ENCODE measurements at regions not wholly inside any gene's neighbourhood (a gene's known extent, or its start where the extent isn't known, plus 50 kb on each side); places are given as distances from the start of the nearest gene placed in this dataset.

DNA sequence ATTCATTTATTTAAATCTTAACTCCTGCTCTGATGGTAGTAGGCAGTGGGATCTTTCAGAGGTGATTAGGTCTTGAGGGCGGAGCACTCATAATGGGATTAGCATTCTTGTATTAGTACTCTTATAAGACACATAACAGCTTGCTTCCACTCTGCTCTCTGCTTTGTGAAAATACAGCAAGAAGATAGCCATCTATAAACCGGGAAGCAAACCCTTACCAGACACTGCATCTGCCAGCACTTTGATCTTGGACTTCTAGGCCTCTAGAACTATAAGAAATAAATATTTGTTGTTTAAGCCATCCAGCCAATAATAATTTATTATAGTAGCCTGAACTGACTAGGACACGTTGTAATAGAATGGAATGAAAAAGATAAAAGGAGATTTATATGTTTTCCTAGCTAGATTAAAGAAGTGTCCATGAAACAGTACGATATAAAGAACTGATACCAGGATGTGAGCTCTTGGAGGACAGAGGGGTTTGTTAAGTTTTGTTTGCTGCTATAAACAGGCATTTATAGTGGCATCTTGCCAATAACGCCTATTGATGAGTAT, 869.9 kb downstream of the MRPL39 start:
- no peaks in the 10 kb centered on the region for H3K36me3 ChIP-seq (ENCODE audit: insufficient read depth, low read length)
- no peak overlapping the region for H2AFZ ChIP-seq (ENCODE audit: low read depth, low read length)
- no peaks in the 10 kb centered on the region for H3K9me3 ChIP-seq (ENCODE audit: low read length)
- no peaks in the 10 kb centered on the region for H4K20me1 ChIP-seq (ENCODE audit: insufficient read depth)
- TF ChIP-seq, protein P1, sequence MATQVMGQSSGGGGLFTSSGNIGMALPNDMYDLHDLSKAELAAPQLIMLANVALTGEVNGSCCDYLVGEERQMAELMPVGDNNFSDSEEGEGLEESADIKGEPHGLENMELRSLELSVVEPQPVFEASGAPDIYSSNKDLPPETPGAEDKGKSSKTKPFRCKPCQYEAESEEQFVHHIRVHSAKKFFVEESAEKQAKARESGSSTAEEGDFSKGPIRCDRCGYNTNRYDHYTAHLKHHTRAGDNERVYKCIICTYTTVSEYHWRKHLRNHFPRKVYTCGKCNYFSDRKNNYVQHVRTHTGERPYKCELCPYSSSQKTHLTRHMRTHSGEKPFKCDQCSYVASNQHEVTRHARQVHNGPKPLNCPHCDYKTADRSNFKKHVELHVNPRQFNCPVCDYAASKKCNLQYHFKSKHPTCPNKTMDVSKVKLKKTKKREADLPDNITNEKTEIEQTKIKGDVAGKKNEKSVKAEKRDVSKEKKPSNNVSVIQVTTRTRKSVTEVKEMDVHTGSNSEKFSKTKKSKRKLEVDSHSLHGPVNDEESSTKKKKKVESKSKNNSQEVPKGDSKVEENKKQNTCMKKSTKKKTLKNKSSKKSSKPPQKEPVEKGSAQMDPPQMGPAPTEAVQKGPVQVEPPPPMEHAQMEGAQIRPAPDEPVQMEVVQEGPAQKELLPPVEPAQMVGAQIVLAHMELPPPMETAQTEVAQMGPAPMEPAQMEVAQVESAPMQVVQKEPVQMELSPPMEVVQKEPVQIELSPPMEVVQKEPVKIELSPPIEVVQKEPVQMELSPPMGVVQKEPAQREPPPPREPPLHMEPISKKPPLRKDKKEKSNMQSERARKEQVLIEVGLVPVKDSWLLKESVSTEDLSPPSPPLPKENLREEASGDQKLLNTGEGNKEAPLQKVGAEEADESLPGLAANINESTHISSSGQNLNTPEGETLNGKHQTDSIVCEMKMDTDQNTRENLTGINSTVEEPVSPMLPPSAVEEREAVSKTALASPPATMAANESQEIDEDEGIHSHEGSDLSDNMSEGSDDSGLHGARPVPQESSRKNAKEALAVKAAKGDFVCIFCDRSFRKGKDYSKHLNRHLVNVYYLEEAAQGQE (IDR thresholded peaks at IDR 0.05; ENCODE audit: borderline replicate concordance) = no peak
- no peak for TF ChIP-seq TAF1 (IDR thresholded peaks at IDR 0.05; ENCODE audit: low read depth)
- TF ChIP-seq MXI1 (conservative IDR thresholded peaks at IDR 0.05; ENCODE audit: poor library complexity, severe bottlenecking) = no peak
- TF ChIP-seq EP300 (conservative IDR thresholded peaks at IDR 0.05; ENCODE audit: poor library complexity, severe bottlenecking) = no peak
- TF ChIP-seq SMC3 (conservative IDR thresholded peaks at IDR 0.05; ENCODE audit: poor library complexity) = no peak
- no peak for TF ChIP-seq RAD21 (conservative IDR thresholded peaks at IDR 0.05)
- TF ChIP-seq EZH2 (IDR thresholded peaks at IDR 0.05; ENCODE audit: borderline replicate concordance, insufficient read depth, low read length, poor library complexity, severe bottlenecking) = no peak
- TF ChIP-seq, protein P2, sequence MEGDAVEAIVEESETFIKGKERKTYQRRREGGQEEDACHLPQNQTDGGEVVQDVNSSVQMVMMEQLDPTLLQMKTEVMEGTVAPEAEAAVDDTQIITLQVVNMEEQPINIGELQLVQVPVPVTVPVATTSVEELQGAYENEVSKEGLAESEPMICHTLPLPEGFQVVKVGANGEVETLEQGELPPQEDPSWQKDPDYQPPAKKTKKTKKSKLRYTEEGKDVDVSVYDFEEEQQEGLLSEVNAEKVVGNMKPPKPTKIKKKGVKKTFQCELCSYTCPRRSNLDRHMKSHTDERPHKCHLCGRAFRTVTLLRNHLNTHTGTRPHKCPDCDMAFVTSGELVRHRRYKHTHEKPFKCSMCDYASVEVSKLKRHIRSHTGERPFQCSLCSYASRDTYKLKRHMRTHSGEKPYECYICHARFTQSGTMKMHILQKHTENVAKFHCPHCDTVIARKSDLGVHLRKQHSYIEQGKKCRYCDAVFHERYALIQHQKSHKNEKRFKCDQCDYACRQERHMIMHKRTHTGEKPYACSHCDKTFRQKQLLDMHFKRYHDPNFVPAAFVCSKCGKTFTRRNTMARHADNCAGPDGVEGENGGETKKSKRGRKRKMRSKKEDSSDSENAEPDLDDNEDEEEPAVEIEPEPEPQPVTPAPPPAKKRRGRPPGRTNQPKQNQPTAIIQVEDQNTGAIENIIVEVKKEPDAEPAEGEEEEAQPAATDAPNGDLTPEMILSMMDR (IDR thresholded peaks at IDR 0.05; ENCODE audit: poor library complexity, severe bottlenecking) = no peak
- no peak for TF ChIP-seq POLR2AphosphoS5 (IDR thresholded peaks at IDR 0.05)
- no peaks in the 10 kb centered on the region for H3K27me3 ChIP-seq (ENCODE audit: insufficient read depth, low read depth, low read length)
- no peak overlapping the region for H3K4me2 ChIP-seq (ENCODE audit: low read length)
- H3K4me3 ChIP-seq (ENCODE audit: low read length) = no peak overlapping the region
- no peak overlapping the region for H3K27ac ChIP-seq (ENCODE audit: low read length)
- no peaks in the 10 kb centered on the region for H3K9me2 ChIP-seq (ENCODE audit: insufficient read depth, low read length)
- no peaks in the 10 kb centered on the region for H3K79me2 ChIP-seq (replicated peaks; ENCODE audit: insufficient read depth, low read length)
- no peak overlapping the region for H3K9ac ChIP-seq (ENCODE audit: low read length)
- no peaks in the 10 kb centered on the region for H3F3A ChIP-seq (ENCODE audit: insufficient read depth, low read length, poor library complexity, severe bottlenecking)

DNA sequence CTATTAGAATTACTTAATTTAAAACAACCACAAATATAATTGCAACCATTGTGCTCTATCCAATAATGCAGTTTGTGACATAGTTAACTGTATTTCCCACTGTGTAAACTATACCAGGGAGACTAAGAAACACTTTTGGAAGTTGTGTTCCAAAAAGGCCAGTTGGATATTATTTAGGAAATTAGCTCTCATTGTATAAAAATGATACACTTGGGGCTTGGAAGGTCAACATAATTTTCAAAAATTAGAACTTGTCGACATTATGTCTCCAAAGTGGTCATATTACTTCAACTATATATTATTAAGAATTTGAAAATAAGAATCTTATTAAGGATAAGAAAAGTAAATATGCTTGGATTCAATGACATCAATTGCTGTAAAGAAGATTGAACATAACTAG, 876.6 kb downstream of the MRPL39 start:
- Histone ChIP-seq H3K36me3 (ENCODE audit: insufficient read depth, low read length) (no peaks in the 10 kb centered on the region), H3K9ac (ENCODE audit: low read length) (no peak overlapping the region), H3K9me3 (ENCODE audit: low read length) (no peaks in the 10 kb centered on the region), H3K4me3 (ENCODE audit: low read length) (no peak overlapping the region), H4K20me1 (ENCODE audit: insufficient read depth) (no peaks in the 10 kb centered on the region), H2AFZ (ENCODE audit: low read depth, low read length) (no peak overlapping the region), H3K4me2 (ENCODE audit: low read length) (no peak overlapping the region), H3K79me2 (replicated peaks; ENCODE audit: insufficient read depth, low read length) (no peaks in the 10 kb centered on the region), H3K9me2 (ENCODE audit: insufficient read depth, low read length) (no peaks in the 10 kb centered on the region), H3F3A (ENCODE audit: insufficient read depth, low read length, poor library complexity, severe bottlenecking) (no peaks in the 10 kb centered on the region), H3K27ac (ENCODE audit: low read length) (no peak overlapping the region), H3K27me3 (ENCODE audit: insufficient read depth, low read depth, low read length) (no peaks in the 10 kb centered on the region)
- no peak for TF ChIP-seq POLR2AphosphoS5 (IDR thresholded peaks at IDR 0.05)
- TF ChIP-seq SMC3 (conservative IDR thresholded peaks at IDR 0.05; ENCODE audit: poor library complexity) = no peak
- TF ChIP-seq EP300 (conservative IDR thresholded peaks at IDR 0.05; ENCODE audit: poor library complexity, severe bottlenecking) = no peak
- TF ChIP-seq EZH2 (IDR thresholded peaks at IDR 0.05; ENCODE audit: borderline replicate concordance, insufficient read depth, low read length, poor library complexity, severe bottlenecking) = no peak
- no peak for TF ChIP-seq RAD21 (conservative IDR thresholded peaks at IDR 0.05)
- TF ChIP-seq MXI1 (conservative IDR thresholded peaks at IDR 0.05; ENCODE audit: poor library complexity, severe bottlenecking) = no peak
- no peak for TF ChIP-seq TAF1 (IDR thresholded peaks at IDR 0.05; ENCODE audit: low read depth)

All from neural cell (in vitro differentiated cells).